Activated gamma-delta T cell treated with anti-CD3 and anti-CD28 coated beads, Interleukin-2, amount 50 U/mL, for 16 hours (primary cell): ENCODE measurements at regions not wholly inside any gene's neighbourhood (a gene's known extent, or its start where the extent isn't known, plus 50 kb on each side); places are given as distances from the start of the nearest gene placed in this dataset.
"Not testable (repeated sequence)": the region's sequence is repeated elsewhere in the genome, so short reads cannot be mapped to it uniquely, and the experiment has no call there.

Experiments used
- DNase-seq: peaks from one replicate; pipeline ENCODE4 v3.0.0-alpha.2; 2020; ENCODE audit warnings: low read depth

DNA sequence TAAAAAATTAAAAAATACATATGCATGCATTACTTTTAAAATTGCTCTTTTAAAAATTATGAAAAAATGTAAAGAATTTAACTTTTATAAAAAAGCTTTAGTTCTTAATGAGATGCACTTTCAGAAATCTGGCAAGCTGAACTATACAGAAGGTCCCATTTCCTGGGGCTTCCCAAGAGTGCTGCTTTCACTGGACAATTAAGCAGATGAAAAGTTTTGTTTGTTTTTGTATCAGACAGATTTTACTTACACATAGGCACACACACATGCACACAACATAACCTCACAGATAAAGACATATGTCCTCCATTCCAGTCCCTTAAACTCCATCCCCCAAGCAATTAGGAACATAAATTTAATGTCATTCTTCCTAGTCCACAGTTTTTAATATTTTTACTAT is 402.3 kb upstream of the ASIC2 start:
- DNase-seq: no peak

- no peak for DNase-seq
These were observed 403.0 kb upstream of the ASIC2 start for GRCh38 chr17:33696102-33696501.

- no peak for DNase-seq
These were observed 404.5 kb upstream of the ASIC2 start for GRCh38 chr17:33697557-33697956.

DNA sequence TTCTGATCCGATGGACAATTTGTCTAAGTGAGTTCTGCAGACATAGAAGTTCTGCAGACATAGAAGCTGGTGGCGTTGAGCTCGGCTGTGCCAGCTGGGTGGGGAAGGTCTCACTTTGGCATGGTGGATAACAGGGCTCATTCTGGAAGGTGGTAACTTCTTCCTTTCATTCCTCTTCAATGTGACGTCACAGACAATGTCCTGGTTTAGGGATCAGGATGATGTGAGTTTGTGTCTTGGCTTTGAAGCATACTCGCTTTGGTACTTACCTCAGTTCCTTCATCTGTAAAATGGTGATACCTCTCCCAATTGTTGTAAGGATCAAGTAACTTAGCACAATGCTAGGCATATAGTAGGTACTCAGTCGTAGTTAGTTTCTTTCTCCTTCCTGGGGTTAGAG is 408.8 kb upstream of the ASIC2 start:
- DNase-seq: no peak

GRCh38 chr17:33704856-33705255 is 411.8 kb upstream of the ASIC2 start:
- DNase-seq: no peak

DNA sequence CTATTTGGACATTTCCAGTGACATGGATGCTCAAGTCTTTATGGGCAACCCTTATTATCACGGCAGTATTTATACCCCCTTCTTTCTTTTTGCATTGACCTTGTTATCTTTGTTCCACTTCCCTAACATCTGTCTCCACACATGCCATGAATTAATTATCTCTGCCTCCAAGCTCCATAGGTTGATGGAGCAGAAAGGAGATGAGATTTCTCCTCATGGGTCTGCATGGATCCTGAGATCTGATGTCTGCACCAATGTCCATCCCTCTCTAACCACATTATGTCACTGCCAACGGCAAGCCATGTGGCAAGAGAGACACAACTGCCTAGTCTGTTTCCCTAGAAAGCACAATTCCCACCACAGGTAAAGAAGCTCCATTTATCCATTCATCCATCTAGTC is 416.8 kb upstream of the ASIC2 start:
- DNase-seq: no peak

DNA sequence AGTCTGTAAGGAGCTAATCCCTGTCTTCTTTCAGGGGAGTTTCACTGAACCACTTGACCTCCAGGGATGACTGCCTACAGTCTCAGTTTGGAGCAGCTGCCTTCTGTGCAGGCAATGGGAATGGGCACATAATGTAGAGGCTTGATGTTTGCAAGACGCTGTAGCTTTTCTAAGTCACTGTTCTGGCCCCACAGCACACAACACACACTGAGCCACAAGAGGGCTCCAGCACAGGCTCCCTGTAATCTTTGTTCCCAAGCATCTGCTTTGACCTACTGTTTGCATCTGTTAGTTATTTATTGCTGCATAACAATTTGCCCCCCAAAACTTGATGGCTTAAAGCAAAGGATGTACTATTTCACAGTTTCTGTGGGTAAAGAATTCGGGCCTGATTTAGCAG is 419.0 kb upstream of the ASIC2 start:
- no peak for DNase-seq

- DNase-seq: no peak
These were observed 423.9 kb upstream of the ASIC2 start for GRCh38 chr17:33716957-33717356.

DNA sequence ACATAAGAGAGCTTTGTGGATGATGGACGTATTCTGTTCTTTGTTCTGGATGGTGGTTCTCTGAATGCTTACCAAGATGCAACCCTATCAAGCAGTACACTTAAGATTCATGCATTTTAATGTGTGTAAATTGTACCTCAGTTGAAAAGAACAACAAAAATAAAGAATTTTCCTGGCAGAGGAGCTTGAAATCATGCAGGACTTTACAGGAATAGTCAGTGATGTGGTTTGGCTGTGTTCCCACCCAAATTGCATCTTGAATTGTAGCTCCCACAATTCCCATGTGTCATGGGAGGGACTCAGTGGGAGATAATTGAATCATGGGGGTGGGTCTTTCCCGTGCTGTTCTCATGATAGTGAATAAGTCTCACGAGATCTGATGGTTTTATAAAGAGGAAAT is 430.6 kb upstream of the ASIC2 start:
- DNase-seq: not testable (repeated sequence)

GRCh38 chr17:33725675-33726271 is 432.7 kb upstream of the ASIC2 start:
- no peak for DNase-seq

DNA sequence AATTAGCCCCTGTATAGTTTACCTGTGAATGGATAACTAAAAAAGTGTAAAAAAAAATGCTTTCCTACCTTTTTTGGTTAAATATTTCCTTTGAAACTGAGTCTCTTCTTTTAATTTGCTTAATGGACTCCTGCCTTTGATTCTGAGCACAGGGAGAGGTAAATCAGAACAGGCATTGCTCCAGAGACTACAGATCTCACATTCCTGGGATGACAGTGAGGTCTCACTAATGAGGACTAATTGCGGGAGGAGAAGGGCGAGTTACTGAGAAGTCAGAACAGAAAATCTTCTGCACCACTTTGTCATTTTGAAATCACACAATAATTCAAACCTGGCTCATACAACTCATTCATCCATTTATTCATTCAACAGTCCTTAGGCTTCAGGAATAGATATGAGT is 437.0 kb upstream of the ASIC2 start:
- no peak for DNase-seq

- no peak for DNase-seq
These were observed 439.0 kb upstream of the ASIC2 start for GRCh38 chr17:33732116-33732515.

DNA sequence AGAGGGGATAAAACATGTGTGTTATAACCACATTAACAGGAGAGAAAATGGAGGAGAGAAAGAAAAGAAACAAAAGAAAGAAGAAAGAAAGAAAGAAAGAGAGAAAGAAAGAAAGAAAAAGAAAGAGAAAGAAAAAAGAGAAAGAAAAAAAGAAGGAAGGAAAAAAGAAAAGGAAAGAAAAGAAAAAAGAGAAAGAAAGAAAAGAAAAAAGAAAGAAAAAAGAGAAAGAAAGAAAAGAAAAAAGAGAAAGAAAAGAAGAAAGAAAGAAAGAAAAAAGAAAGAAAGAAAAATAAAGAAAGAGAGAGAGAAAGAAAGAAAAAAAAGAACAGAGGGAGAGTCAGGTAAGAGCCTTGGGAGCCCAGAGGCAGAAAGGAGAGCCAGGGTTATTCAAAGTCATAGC is 446.6 kb upstream of the ASIC2 start:
- DNase-seq: no peak

DNA sequence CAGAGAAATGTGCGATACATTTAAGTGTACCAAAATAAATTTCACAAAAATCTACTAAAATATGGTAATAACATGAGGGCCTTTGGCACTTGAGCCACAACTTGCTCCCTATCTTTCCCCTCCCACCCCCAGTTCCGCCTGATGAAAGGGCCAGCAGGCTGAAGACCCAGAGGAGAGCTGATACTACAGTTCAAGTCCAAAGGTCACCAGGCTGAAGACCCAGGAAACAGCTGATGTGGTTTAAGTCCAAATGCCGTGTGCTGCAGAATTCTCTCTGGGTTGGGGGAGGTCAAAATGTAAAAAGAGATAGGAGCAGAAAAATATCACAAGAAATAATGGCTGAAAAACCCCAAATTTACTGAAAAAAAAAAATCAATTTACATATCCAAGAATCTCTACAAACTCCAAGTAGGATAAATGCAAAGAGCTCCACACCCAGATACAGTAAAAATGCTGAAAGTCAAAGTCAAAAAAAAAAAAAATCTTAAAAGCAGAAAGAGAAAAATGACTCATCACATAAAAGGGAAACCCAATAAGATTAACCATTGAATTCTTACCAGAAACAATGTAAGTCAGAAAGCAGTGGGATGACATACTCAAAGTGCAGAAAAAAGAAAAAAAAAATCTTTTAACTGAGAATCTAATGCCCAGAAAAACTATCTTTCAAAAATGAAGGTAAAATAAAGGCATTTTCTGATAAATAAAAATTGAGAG is 452.1 kb upstream of the ASIC2 start:
- DNase-seq: no peak

GRCh38 chr17:33749171-33749570 is 456.1 kb upstream of the ASIC2 start:
- DNase-seq: no peak

DNA sequence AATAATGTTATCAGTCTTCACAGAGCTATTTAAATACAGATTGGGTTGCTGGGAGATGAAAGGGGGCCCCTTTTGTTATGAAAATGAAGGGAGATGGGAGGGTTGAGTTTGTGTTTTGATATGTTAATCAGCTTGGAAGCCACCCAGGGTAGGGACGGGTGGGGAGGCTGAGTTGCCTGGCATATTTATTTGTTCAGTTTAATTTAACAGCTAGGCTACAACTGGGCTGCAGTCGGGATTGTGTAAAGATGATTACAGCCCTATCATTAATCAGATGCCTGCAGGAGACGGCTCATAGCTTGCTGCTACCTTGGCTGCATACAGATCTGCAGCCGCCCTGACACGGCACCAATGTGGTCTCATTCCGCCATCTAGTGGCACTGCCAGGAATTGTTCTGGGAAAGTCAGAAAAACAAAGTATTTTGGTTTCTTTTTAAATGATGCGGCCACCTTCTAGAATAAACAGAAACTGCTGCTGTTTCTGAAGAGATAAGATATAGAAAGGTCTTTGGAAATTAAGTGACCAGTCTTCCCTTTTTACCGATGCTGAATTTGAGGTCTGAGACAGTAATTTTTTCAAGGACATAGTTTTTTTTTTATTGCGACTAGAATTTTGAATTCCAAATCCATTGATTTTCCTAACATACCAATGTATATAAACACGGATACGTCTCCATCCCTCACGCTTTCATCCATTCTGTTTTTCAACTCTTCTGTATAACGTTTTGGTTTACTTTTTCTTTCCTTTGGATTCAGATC is 458.0 kb upstream of the ASIC2 start:
- peak; percentile 36 for DNase-seq

GRCh38 chr17:33751702-33752065 is 458.6 kb upstream of the ASIC2 start:
- no peak for DNase-seq

- no peak for DNase-seq
These were observed 460.4 kb upstream of the ASIC2 start for GRCh38 chr17:33753452-33753851.

DNA sequence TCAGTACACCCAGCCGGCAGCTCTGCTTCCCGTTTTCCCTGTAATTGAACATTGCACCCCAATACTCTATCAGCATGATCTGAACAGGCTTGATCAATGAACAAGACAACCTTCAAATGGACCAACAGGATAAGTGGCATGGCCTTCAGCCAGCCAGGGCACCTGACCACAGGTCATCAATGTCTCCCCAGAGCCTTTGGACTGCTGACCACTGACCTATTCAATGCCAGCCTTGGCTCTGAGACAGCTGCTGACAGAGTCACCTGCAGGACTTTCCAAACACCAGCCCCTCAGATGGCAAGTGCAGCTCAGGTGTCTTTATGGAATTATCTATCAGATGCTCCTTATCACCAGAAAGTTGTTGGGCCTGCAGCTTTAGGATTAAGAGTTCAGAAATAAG is 462.9 kb upstream of the ASIC2 start:
- no peak for DNase-seq

- DNase-seq: no peak
These were observed 472.8 kb upstream of the ASIC2 start for GRCh38 chr17:33765871-33766270.

DNA sequence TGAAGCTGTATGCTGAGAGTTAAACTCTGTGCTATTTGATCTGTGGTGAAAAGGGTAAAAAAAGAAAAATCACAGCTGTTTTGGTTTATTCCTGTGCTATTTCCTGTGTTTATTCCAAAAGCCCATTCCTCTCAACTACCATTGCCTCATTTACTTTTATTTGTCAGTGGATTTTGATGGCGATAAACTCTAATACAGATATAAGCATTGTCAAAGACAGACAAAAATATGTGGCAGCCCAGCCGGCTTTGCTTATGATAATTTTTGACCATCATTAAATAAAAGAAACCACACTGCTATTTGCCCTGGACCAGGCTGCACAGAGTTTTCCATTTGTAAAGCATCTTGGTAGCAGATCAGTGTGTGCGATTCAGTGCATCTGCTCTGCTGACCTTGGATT is 473.6 kb upstream of the ASIC2 start:
- no peak for DNase-seq

DNA sequence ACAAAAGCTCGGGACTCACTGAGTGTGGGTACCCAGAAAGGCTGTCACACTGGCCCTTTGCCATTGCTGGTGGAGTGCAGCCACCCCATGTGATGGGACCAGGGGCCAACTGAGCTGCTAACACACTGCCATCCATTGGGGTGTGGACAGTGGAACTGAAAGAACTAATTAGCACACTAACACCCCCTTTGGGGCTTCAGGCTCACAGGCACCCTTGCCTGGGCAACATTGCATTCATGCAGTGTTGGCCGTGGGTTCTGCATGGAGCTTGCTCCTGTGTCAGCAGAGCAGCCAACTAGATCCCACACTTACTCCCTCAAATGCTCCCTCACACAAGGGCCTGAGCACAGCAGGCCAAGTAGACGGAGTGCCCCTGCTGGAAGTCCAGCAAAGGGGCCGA is 476.0 kb upstream of the ASIC2 start:
- no peak for DNase-seq

- DNase-seq: no peak
These were observed 478.8 kb upstream of the CCL2 start for GRCh38 chr17:33776304-33776703.

- no peak for DNase-seq
These were observed 478.2 kb upstream of the CCL2 start for GRCh38 chr17:33776903-33777302.
